OCI-LY7 (cell line): ENCODE measurements at regions not wholly inside any gene's neighbourhood (a gene's known extent, or its start where the extent isn't known, plus 50 kb on each side); places are given as distances from the start of the nearest gene placed in this dataset.

Source experiments
- CTCF ChIP-seq: fragments of 200-600 bp; sonication (generic); conservative IDR thresholded peaks from 2 replicates; pipeline ENCODE4 v1.5.1; 2014; ENCODE audit warnings: mild to moderate bottlenecking, antibody characterized with exemption, low read length, moderate library complexity, mixed read lengths
- EZH2phosphoT487 ChIP-seq: fragments of 200-600 bp; sonication (generic); IDR thresholded peaks from 2 replicates; pipeline ENCODE4 v1.6.1; 2018; ENCODE audit warnings: low read depth, borderline replicate concordance, mild to moderate bottlenecking, mixed run types, antibody characterized with exemption, low read length, moderate library complexity, mixed read lengths

GRCh38 chr1:98216304-98216703, 295.5 kb upstream of the DPYD start:
- TF ChIP-seq CTCF: no peak
- no peak for TF ChIP-seq EZH2phosphoT487
